Inflammatory macrophage (primary cell): ENCODE measurements at regions not wholly inside any gene's neighbourhood (a gene's known extent, or its start where the extent isn't known, plus 50 kb on each side); places are given as distances from the start of the nearest gene placed in this dataset.
A peak's percentile ranks its signal among the peaks of the same experiment; 100 is the strongest.

Experiments
- DNase-seq, 2 donors: peaks; one replicate each; pipeline ENCODE4 v3.0.0-alpha.2; 2020 to 2022

GRCh38 chr15:95932676-95933075 lies 397.8 kb upstream of the NR2F2 start:
- DNase-seq, result no peak

- no peak for DNase-seq
Measured at GRCh38 chr15:95935852-95936251, 394.6 kb upstream of the NR2F2 start.

- DNase-seq, result no peak
Measured at GRCh38 chr15:95937128-95937528, 393.4 kb upstream of the NR2F2 start.

- no peak for DNase-seq
Measured at GRCh38 chr15:95940431-95940985, 390.0 kb upstream of the NR2F2 start.

- no peak for DNase-seq
Measured at GRCh38 chr15:95944193-95944592, 386.3 kb upstream of the NR2F2 start.

- no peak for DNase-seq
Measured at GRCh38 chr15:95944661-95945255, 385.7 kb upstream of the NR2F2 start.

GRCh38 chr15:95946241-95946640 lies 384.3 kb upstream of the NR2F2 start:
- DNase-seq, result no peak

- no peak for DNase-seq
Measured at GRCh38 chr15:95946926-95947325, 383.6 kb upstream of the NR2F2 start.

- no peak for DNase-seq
Measured at GRCh38 chr15:95948411-95948810, 382.1 kb upstream of the NR2F2 start.

- DNase-seq, result no peak
Measured at GRCh38 chr15:95953032-95953431, 377.5 kb upstream of the NR2F2 start.

- no peak for DNase-seq
Measured at GRCh38 chr15:95957861-95958260, 372.6 kb upstream of the NR2F2 start.

GRCh38 chr15:95958382-95958781 lies 372.1 kb upstream of the NR2F2 start:
- no peak for DNase-seq

- no peak for DNase-seq
Measured at GRCh38 chr15:95968856-95969255, 361.6 kb upstream of the NR2F2 start.

GRCh38 chr15:95970326-95970725 lies 360.2 kb upstream of the NR2F2 start:
- no peak for DNase-seq

GRCh38 chr15:95972041-95972553 lies 358.4 kb upstream of the NR2F2 start:
- DNase-seq, result no peak

GRCh38 chr15:95972812-95973211 lies 357.7 kb upstream of the NR2F2 start:
- no peak for DNase-seq

GRCh38 chr15:95973566-95974256 lies 356.8 kb upstream of the NR2F2 start:
- no peak for DNase-seq

GRCh38 chr15:95975212-95975611 lies 355.3 kb upstream of the NR2F2 start:
- DNase-seq, result no peak

- DNase-seq, result no peak
Measured at GRCh38 chr15:95979286-95979685, 351.2 kb upstream of the NR2F2 start.

GRCh38 chr15:95981209-95981608 lies 349.3 kb upstream of the NR2F2 start:
- no peak for DNase-seq

- no peak for DNase-seq
Measured at GRCh38 chr15:95987299-95987698, 343.2 kb upstream of the NR2F2 start.

GRCh38 chr15:95987886-95988573 lies 342.5 kb upstream of the NR2F2 start:
- DNase-seq, result no peak

GRCh38 chr15:95988574-95988887 lies 342.0 kb upstream of the NR2F2 start:
- peak in 1 of 2 donors; percentile 7 for DNase-seq

GRCh38 chr15:95989392-95989791 lies 341.1 kb upstream of the NR2F2 start:
- no peak for DNase-seq
